Bronchial epithelial cell (primary cell): ENCODE measurements at regions not wholly inside any gene's neighbourhood (a gene's known extent, or its start where the extent isn't known, plus 50 kb on each side); places are given as distances from the start of the nearest gene placed in this dataset.
"Not testable (repeated sequence)": the region's sequence is repeated elsewhere in the genome, so short reads cannot be mapped to it uniquely, and the experiment has no call there.

ENCODE experiments used
- DNase-seq: peaks from one replicate; pipeline ENCODE4 v3.0.0-alpha.2; 2010; ENCODE audit warnings: low read depth
- FAIRE-seq: peaks from 2 replicates; lab custom pipeline; 2011; peaks lifted over from hg19 to GRCh38; lab: Jason Lieb, UNC
- H3K27me3 ChIP-seq: 2 replicates; pipeline ENCODE4 v1.5.1; 2011; ENCODE audit warnings: low read length; ENCODE audit not compliant: control insufficient read depth, insufficient read depth
- H3K36me3 ChIP-seq: 2 replicates; pipeline ENCODE4 v1.5.1; 2011; ENCODE audit warnings: low read length; ENCODE audit not compliant: control insufficient read depth, insufficient read depth
- H3K4me3 ChIP-seq: 2 replicates; pipeline ENCODE4 v1.5.1; 2011; ENCODE audit warnings: mild to moderate bottlenecking, low read depth, low read length, control low read depth
- CTCF ChIP-seq: IDR thresholded peaks from 2 replicates; pipeline ENCODE4 v1.5.1; 2011; ENCODE audit warnings: mild to moderate bottlenecking, moderate library complexity, low read length, control low read depth, inconsistent platforms; ENCODE audit not compliant: insufficient read depth, severe bottlenecking

DNA sequence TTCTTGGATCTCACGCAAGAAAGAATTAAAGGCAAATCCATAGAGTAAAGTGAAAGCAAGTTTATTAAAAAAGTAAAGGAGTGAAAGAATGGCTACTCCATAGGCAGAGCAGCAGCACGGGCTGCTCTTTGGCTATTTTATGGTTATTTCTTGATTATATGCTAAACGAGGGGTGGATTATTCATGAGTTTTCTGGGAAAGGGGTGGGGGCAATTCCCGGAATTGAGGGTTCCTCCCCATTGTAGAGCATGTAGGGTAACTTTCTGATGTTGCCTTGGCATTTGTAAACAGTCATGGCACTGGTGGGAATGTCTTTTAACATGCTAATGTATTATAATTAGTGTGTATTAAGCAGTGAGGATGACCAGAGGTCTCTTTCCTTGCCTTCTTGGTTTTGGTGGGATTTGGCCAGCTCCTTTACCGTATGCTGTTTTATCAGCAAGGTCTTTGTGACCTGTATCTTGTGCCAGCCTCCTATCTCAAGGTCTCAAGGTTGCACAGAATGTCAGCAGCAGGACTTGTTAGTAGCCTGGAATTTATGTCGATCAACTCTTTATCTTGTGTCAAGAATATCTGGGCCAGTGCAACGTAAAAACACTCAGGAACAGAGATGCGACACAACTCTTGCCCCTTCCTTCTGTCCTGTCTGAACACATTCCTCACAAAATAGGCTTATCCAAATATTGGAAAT is 931.4 kb downstream of the QKI start:
- Histone ChIP-seq H3K27me3 (no peaks in the 10 kb centered on the region), H3K36me3 (no peaks in the 10 kb centered on the region), H3K4me3 (no peak overlapping the region)
- no peak for FAIRE-seq
- TF ChIP-seq CTCF: no peak
- no peak for DNase-seq

GRCh38 chr6:164345327-164345726 is 930.8 kb downstream of the QKI start:
- Histone ChIP-seq H3K36me3 (no peaks in the 10 kb centered on the region), H3K27me3 (no peaks in the 10 kb centered on the region), H3K4me3 (no peak overlapping the region)
- TF ChIP-seq CTCF: no peak
- FAIRE-seq (no peak), DNase-seq (no peak)

- no peaks in the 10 kb centered on the region for H3K36me3 ChIP-seq
- FAIRE-seq (no peak), DNase-seq (no peak)
- no peak overlapping the region for H3K4me3 ChIP-seq
- TF ChIP-seq CTCF: no peak
- H3K27me3 ChIP-seq: no peaks in the 10 kb centered on the region
Measured at GRCh38 chr6:164344801-164345291, 930.3 kb downstream of the QKI start.

DNA sequence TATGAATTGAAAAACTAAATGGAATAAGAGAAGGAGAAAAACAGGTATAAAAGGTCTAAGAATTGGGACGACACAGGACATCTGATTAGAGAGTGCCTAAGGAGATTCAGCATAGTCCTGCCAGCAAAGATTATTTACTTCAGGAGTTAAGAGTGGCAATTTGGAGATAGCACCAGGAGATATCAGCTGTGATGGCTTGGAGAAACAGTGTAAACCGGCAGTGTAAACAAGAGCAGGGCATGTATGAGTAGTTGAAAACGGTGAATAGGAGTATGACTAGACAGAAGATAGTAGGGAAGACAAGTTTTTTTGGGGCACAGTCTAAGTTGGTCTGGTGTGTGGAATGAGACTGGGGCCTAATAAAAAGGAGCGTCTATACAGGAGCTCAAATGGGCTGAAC is 924.9 kb downstream of the QKI start:
- H3K27me3 ChIP-seq: not testable (repeated sequence)

GRCh38 chr6:164337925-164338397 is 923.4 kb downstream of the QKI start:
- no peak for FAIRE-seq
- Histone ChIP-seq H3K27me3 (no peaks in the 10 kb centered on the region), H3K36me3 (no peaks in the 10 kb centered on the region), H3K4me3 (no peak overlapping the region)
- no peak for DNase-seq
- no peak for TF ChIP-seq CTCF

More for the DNA sequence above, 924.9 kb downstream of the QKI start:
- not testable (repeated sequence) for H3K36me3 ChIP-seq, H3K4me3 ChIP-seq, FAIRE-seq, DNase-seq

DNA sequence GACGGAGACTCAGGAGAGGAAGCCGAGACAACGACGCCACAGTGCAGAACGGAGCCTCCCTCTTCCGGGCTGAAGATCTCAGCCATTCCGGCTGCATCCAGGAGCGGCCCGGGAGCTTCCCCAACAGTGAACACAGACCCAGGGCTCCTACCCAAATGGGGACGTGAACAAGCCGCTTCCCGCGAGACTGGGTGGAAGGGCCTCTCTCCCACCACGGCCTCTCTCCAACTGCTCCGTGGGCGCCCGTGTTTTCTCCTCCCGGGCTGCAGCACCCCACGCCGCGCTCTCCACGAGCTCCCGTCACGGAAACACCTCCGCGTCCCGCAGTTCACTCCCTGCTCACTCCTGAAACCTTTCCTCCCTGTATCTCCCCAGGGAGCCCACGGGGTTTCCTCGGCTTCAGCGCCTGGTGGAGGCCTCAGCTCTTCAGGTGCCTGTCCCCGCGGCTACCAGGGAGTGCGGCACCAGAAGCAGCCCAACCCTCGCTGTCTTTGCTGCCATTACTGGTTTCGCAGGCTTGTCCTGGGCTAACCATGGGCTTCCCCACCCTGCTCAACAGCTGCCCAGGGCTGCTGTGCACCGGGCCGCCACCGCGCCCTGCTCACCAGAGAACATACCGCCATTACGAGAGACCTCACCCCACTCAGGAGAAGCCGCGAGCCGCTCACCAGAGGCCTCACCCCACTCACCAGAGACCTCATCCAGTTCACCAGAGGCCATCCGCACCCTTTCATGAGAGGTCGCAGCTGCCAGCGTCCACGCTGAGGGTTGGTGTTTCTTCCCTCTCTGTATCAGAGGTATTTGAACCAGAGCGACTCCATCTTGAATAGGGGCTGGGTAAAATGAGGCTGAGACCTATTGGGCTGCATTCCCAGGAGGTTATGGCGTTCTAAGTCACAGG is 922.8 kb downstream of the QKI start:
- no peak for TF ChIP-seq CTCF
- Histone ChIP-seq H3K27me3 (no peaks in the 10 kb centered on the region), H3K36me3 (no peaks in the 10 kb centered on the region), H3K4me3 (no peak overlapping the region)
- no peak for FAIRE-seq
- no peak for DNase-seq
